ENCODE measurements at regions not wholly inside any gene's neighbourhood (a gene's known extent, or its start where the extent isn't known, plus 50 kb on each side); places are given as distances from the start of the nearest gene placed in this dataset.

DNA sequence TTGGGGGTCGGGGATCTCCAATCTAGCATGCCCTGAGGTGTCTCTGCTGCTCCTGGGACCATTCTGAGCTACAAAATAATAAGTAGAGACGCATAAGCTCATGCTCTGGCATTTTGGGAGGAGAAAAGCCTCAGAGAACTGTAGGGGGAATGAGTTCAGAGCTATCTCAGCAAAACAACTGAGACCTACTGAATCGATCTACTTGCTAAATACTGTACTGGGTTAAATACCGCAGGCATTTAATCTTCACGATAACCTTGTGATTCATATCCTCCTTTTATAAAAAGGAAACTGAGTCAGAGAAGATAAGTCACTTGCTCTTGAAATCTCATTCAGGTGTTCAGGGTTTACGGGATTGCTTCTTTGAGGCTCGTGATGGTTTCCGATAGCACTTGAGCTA lies 468.1 kb downstream of the FGF9 start:
- TF ChIP-seq, protein P1, sequence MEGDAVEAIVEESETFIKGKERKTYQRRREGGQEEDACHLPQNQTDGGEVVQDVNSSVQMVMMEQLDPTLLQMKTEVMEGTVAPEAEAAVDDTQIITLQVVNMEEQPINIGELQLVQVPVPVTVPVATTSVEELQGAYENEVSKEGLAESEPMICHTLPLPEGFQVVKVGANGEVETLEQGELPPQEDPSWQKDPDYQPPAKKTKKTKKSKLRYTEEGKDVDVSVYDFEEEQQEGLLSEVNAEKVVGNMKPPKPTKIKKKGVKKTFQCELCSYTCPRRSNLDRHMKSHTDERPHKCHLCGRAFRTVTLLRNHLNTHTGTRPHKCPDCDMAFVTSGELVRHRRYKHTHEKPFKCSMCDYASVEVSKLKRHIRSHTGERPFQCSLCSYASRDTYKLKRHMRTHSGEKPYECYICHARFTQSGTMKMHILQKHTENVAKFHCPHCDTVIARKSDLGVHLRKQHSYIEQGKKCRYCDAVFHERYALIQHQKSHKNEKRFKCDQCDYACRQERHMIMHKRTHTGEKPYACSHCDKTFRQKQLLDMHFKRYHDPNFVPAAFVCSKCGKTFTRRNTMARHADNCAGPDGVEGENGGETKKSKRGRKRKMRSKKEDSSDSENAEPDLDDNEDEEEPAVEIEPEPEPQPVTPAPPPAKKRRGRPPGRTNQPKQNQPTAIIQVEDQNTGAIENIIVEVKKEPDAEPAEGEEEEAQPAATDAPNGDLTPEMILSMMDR (conservative IDR thresholded peaks at IDR 0.05; ENCODE audit: low read depth, low read length), result no peak
- DNase-seq (ENCODE audit: low read depth), result no peak
- H3K4me3 ChIP-seq (ENCODE audit: low read length), result no peak overlapping the region

DNA sequence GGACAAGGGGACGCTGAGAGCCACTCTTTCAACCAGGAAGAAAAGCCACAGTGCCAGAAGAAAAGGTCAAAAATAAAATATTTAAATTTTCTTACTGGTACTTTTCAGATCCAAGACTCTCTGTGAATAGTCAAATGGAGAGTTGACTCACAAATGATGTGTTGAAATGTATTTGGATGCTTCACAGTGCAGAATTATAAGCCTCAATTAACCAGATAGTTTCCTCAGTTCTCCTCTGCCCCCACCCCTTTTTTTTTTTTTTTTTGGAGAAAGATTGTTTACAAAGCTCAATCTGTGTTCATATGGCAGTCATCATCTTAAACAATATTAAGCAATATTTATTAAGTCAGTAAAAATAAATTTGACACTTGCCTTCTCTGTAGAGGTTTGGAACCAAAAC lies 470.8 kb downstream of the FGF9 start:
- no peak for DNase-seq (ENCODE audit: low read depth)
- TF ChIP-seq, protein P1 (conservative IDR thresholded peaks at IDR 0.05; ENCODE audit: low read depth, low read length), result no peak
- H3K4me3 ChIP-seq (ENCODE audit: low read length), result no peak overlapping the region

DNA sequence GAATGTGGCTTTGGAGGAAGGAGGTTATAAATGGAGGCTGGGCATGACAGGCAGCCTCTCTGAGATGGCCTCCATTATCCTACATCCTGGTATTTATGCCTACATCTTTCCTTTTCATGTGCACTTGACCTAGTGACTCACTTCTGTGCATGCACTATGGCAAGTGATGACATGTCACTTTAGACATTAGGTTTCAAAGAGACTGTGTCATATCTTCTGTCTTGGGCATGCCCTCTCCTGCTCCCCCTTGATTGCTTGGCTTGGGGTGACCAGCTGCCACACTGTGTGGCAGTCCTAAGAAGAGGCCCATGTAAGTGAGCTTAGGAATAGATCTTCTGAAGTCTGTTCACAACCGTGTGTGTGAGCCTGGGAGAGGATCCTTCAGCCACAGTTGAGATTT lies 472.8 kb downstream of the FGF9 start:
- no peak overlapping the region for H3K4me3 ChIP-seq (ENCODE audit: low read length)
- no peak for DNase-seq (ENCODE audit: low read depth)
- TF ChIP-seq, protein P1 (conservative IDR thresholded peaks at IDR 0.05; ENCODE audit: low read depth, low read length), result no peak

DNA sequence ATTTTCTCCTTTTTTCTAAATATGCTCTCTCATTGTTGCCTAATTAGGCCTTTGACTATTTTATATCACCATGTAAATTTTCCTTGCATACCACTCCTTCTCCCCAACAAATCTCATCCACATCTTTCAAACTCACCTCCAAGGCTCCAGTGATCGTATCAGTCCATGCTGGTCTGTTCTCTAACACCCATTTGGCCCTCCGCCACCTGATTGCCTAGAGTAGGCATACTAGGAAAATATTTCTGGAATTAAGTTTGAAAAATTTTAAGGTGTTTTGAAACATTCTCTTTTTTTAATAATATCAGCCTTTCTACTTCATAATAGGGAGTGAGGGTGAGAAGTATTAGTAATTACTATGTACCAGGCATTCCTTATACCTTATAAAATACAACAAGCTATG lies 473.9 kb downstream of the FGF9 start:
- no peak overlapping the region for H3K4me3 ChIP-seq (ENCODE audit: low read length)
- no peak for DNase-seq (ENCODE audit: low read depth)
- TF ChIP-seq, protein P1 (conservative IDR thresholded peaks at IDR 0.05; ENCODE audit: low read depth, low read length), result no peak

DNA sequence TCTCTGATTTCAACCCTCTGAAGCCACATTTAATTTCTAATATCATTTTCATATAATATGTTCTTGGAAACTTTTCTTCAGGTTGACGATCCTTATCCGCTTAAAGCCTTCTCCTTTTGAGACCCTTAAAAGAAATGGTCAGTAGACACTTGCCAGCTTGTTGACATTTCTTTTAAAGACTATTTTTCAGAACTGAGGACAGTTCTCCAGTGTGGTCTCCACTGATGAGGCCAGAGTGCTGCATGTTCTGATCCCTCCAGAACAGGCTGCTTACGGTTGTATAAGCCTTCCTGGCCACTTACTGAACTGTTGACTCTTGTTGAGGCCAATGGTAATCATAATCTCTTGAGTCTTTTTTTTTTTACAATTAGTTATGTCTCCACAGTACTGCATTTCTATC lies 477.3 kb downstream of the FGF9 start:
- DNase-seq (ENCODE audit: low read depth), result no peak
- no peak overlapping the region for H3K4me3 ChIP-seq (ENCODE audit: low read length)
- TF ChIP-seq, protein P1 (conservative IDR thresholded peaks at IDR 0.05; ENCODE audit: low read depth, low read length), result no peak

DNA sequence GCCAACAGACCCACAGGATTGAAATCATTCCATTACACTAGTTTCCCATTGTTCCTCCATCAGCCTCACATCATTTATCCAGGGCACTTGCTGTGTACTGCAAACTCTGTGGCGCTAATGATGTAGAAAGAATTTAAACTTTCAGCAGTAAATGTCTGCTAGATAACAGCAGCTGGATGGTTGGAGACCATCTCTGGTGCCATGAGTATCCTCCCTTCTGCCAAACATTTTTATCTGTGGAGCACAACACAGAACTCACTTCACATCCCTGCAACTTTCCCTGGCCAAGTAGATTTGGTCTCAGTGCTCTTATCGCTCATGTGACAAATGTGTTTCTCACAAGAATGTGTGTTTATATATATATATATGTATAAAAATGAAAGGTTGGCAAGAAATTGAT lies 481.9 kb downstream of the FGF9 start:
- no peak overlapping the region for H3K4me3 ChIP-seq (ENCODE audit: low read length)
- TF ChIP-seq, protein P1 (conservative IDR thresholded peaks at IDR 0.05; ENCODE audit: low read depth, low read length), result no peak
- DNase-seq (ENCODE audit: low read depth), result no peak

DNA sequence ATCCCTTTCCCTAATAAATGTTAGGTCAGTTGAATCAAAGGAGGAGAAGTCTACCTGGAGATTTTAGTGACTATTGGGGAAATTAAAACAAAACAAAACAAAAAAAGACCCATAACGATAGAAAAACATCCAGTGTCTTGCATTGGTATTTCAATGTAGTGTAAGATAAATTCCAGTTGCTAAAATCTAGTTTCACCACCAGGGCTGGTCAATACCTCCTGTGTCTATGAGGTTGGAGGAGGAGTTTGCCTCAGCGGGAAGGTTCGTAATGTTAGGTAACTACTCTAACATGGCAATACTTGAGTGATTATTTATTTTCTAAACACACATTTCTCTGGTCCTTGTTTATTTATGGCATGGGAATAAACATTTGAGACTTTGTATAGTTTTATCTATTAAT lies 483.2 kb downstream of the FGF9 start:
- TF ChIP-seq, protein P1 (conservative IDR thresholded peaks at IDR 0.05; ENCODE audit: low read depth, low read length), result no peak
- no peak for DNase-seq (ENCODE audit: low read depth)
- H3K4me3 ChIP-seq (ENCODE audit: low read length), result no peak overlapping the region

Data from retinal pigment epithelial cell (primary cell).